ENCODE measurements at regions not wholly inside any gene's neighbourhood (a gene's known extent, or its start where the extent isn't known, plus 50 kb on each side); places are given as distances from the start of the nearest gene placed in this dataset.
A peak's percentile ranks its signal among the peaks of the same experiment; 100 is the strongest.

GRCh38 chr13:48600374-48601364 is 53.1 kb upstream of the CYSLTR2 start:
- DNase-seq (ENCODE audit: low read depth): peak; percentile 32
- no peak overlapping the region for H3K4me3 ChIP-seq (ENCODE audit: control insufficient read depth, low read depth, low read length)
- TF ChIP-seq, protein P1, sequence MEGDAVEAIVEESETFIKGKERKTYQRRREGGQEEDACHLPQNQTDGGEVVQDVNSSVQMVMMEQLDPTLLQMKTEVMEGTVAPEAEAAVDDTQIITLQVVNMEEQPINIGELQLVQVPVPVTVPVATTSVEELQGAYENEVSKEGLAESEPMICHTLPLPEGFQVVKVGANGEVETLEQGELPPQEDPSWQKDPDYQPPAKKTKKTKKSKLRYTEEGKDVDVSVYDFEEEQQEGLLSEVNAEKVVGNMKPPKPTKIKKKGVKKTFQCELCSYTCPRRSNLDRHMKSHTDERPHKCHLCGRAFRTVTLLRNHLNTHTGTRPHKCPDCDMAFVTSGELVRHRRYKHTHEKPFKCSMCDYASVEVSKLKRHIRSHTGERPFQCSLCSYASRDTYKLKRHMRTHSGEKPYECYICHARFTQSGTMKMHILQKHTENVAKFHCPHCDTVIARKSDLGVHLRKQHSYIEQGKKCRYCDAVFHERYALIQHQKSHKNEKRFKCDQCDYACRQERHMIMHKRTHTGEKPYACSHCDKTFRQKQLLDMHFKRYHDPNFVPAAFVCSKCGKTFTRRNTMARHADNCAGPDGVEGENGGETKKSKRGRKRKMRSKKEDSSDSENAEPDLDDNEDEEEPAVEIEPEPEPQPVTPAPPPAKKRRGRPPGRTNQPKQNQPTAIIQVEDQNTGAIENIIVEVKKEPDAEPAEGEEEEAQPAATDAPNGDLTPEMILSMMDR (conservative IDR thresholded peaks at IDR 0.05; ENCODE audit: control insufficient read depth, insufficient read depth, low read depth, low read length): no peak

GRCh38 chr13:48602296-48603016 is 51.3 kb upstream of the CYSLTR2 start:
- DNase-seq (ENCODE audit: low read depth): no peak
- no peak overlapping the region for H3K4me3 ChIP-seq (ENCODE audit: control insufficient read depth, low read depth, low read length)
- TF ChIP-seq, protein P1 (conservative IDR thresholded peaks at IDR 0.05; ENCODE audit: control insufficient read depth, insufficient read depth, low read depth, low read length): no peak

GRCh38 chr13:48603375-48603774 is 50.4 kb upstream of the CYSLTR2 start:
- no peak overlapping the region for H3K4me3 ChIP-seq (ENCODE audit: control insufficient read depth, low read depth, low read length)
- DNase-seq (ENCODE audit: low read depth): no peak
- TF ChIP-seq, protein P1 (conservative IDR thresholded peaks at IDR 0.05; ENCODE audit: control insufficient read depth, insufficient read depth, low read depth, low read length): no peak
